DMS153 treated with DMSO at 0.1 percent for 48 hours (cell line): ENCODE measurements at regions not wholly inside any gene's neighbourhood (a gene's known extent, or its start where the extent isn't known, plus 50 kb on each side); places are given as distances from the start of the nearest gene placed in this dataset.
A peak's percentile ranks its signal among the peaks of the same experiment; 100 is the strongest.

ENCODE experiments used
- DNase-seq: peaks from one replicate; lab custom pipeline; 2025; ENCODE audit not compliant: unreplicated experiment; lab: John Stamatoyannopoulos, UW

- no peak for DNase-seq
Observed at GRCh38 chr3:148128136-148128535, 569.6 kb upstream of the AGTR1 start.

- no peak for DNase-seq
Observed at GRCh38 chr3:148131990-148132638, 565.6 kb upstream of the AGTR1 start.

- DNase-seq = no peak
Observed at GRCh38 chr3:148136816-148137215, 560.9 kb upstream of the AGTR1 start.

GRCh38 chr3:148146241-148146640, 551.5 kb upstream of the AGTR1 start:
- peak; percentile 7 for DNase-seq

GRCh38 chr3:148146947-148147826, 550.5 kb upstream of the AGTR1 start:
- DNase-seq = no peak

GRCh38 chr3:148147903-148148302, 549.8 kb upstream of the AGTR1 start:
- no peak for DNase-seq

GRCh38 chr3:148149556-148149955, 548.1 kb upstream of the AGTR1 start:
- no peak for DNase-seq

- no peak for DNase-seq
Observed at GRCh38 chr3:148150141-148150540, 547.6 kb upstream of the AGTR1 start.

GRCh38 chr3:148158210-148158609, 539.5 kb upstream of the AGTR1 start:
- no peak for DNase-seq

- no peak for DNase-seq
Observed at GRCh38 chr3:148162132-148162531, 535.6 kb upstream of the AGTR1 start.

GRCh38 chr3:148168347-148168746, 529.4 kb upstream of the AGTR1 start:
- DNase-seq = no peak

GRCh38 chr3:148173851-148174250, 523.9 kb upstream of the AGTR1 start:
- DNase-seq = no peak

- DNase-seq = no peak
Observed at GRCh38 chr3:148175214-148175613, 522.5 kb upstream of the AGTR1 start.

- DNase-seq = peak; percentile 41
Observed at GRCh38 chr3:148178503-148178902, 519.2 kb upstream of the AGTR1 start.

GRCh38 chr3:148184798-148185197, 512.9 kb upstream of the AGTR1 start:
- no peak for DNase-seq

- no peak for DNase-seq
Observed at GRCh38 chr3:148186881-148187280, 510.8 kb upstream of the AGTR1 start.

- DNase-seq = no peak
Observed at GRCh38 chr3:148187296-148187695, 510.4 kb upstream of the AGTR1 start.

GRCh38 chr3:148190441-148190990, 507.2 kb upstream of the AGTR1 start:
- DNase-seq = no peak

GRCh38 chr3:148191966-148192365, 505.7 kb upstream of the AGTR1 start:
- no peak for DNase-seq

- no peak for DNase-seq
Observed at GRCh38 chr3:148197061-148197460, 500.6 kb upstream of the AGTR1 start.

GRCh38 chr3:148202386-148202785, 495.3 kb upstream of the AGTR1 start:
- DNase-seq = no peak
